Left cardiac atrium (tissue), 4 donors: ENCODE measurements at regions not wholly inside any gene's neighbourhood (a gene's known extent, or its start where the extent isn't known, plus 50 kb on each side); places are given as distances from the start of the nearest gene placed in this dataset.
"Not testable (repeated sequence)": the region's sequence is repeated elsewhere in the genome, so short reads cannot be mapped to it uniquely, and the experiment has no call there.

ENCODE experiments used
- ATAC-seq, 2 donors: fragments of 200-7000 bp; cut with Tn5 transposase; one replicate each; pipeline ENCODE4 v1.9.1; 2020; ENCODE audit warnings: mild to moderate bottlenecking in 2 of 2, moderate library complexity in 2 of 2
- DNase-seq: peaks from one replicate; pipeline ENCODE4 v3.0.0-alpha.2; 2020
- intact Hi-C, 2 donors: fragments of 100-400 bp; cut with DNase I; formaldehyde crosslinking; loops; one replicate each; pipeline versions ENCODE4 v1.14.1 to v1.15.1; 2022 to 2023
- donor health status: DM: no; HTN: yes; CAD: no.
- donor health status: DM: no; HTN: yes; CAD: no; lungs with severe emphysema.
- donor health status: DM: yes; HTN: yes; CAD: no.
- donor health status: Dilated cardiomyopathy.

GRCh38 chr4:102397056-102397455 lies 51.8 kb upstream of the SLC39A8 start:
- intact Hi-C loops, DNase-seq, ATAC-seq: not testable (repeated sequence)

GRCh38 chr4:102399021-102399420 lies 53.7 kb upstream of the SLC39A8 start:
- ATAC-seq, result no peak
- intact Hi-C loops, result no loop called here
- DNase-seq, result no peak

GRCh38 chr4:102400898-102401297 lies 55.6 kb upstream of the SLC39A8 start:
- ATAC-seq, result no peak
- intact Hi-C loops, result no loop called here

GRCh38 chr4:102402223-102402622 lies 56.9 kb upstream of the SLC39A8 start:
- DNase-seq, result no peak
- intact Hi-C loops, result no loop called here
- no peak for ATAC-seq

More at GRCh38 chr4:102400898-102401297, 55.6 kb upstream of the SLC39A8 start:
- DNase-seq, result no peak

- DNase-seq, result no peak
- intact Hi-C loops, result no loop called here
- no peak for ATAC-seq
Measured at GRCh38 chr4:102403116-102403515, 57.8 kb upstream of the SLC39A8 start.

GRCh38 chr4:102404431-102404969 lies 59.2 kb upstream of the SLC39A8 start:
- intact Hi-C loops, result no loop called here
- no peak for DNase-seq
- peak in 1 of 2 donors; percentile 31 for ATAC-seq

GRCh38 chr4:102405821-102406401 lies 60.6 kb upstream of the SLC39A8 start:
- intact Hi-C loops, result no loop called here
- no peak for ATAC-seq
- DNase-seq, result no peak

- DNase-seq, ATAC-seq, intact Hi-C loops: not testable (repeated sequence)
Measured at GRCh38 chr4:102410884-102411283, 65.6 kb upstream of the SLC39A8 start.

GRCh38 chr4:102411408-102411807 lies 66.1 kb upstream of the SLC39A8 start:
- DNase-seq, result no peak
- no peak for ATAC-seq
- intact Hi-C loops, result no loop called here

- DNase-seq, result no peak
- ATAC-seq, result no peak
- intact Hi-C loops, result no loop called here
Measured at GRCh38 chr4:102416765-102417164, 71.5 kb upstream of the SLC39A8 start.

- no peak for ATAC-seq
- intact Hi-C loops, result loop anchor here in 1 of 2 donors (10.0 kb wide), 2 partner anchors 66 to 156 kb away; no protein-coding TSS in a partner anchor
- no peak for DNase-seq
Measured at GRCh38 chr4:102420563-102421398, 75.5 kb upstream of the SLC39A8 start.

GRCh38 chr4:102422843-102423242 lies 77.6 kb upstream of the SLC39A8 start:
- DNase-seq (no peak), ATAC-seq (no peak)
- intact Hi-C loops, result loop anchor here in 1 of 2 donors (10.0 kb wide), 2 partner anchors 68 to 158 kb away; no protein-coding TSS in a partner anchor

GRCh38 chr4:102423375-102423774 lies 77.8 kb upstream of the NFKB1 start:
- no peak for ATAC-seq
- no peak for DNase-seq
- intact Hi-C loops, result loop anchor here in 1 of 2 donors (10.0 kb wide), 2 partner anchors 69 to 159 kb away; no protein-coding TSS in a partner anchor

- ATAC-seq (no peak), DNase-seq (no peak)
- intact Hi-C loops, result loop anchor here in 1 of 2 donors (10.0 kb wide), 2 partner anchors 73 to 163 kb away; no protein-coding TSS in a partner anchor
Measured at GRCh38 chr4:102427371-102427998, 73.7 kb upstream of the NFKB1 start.

- no peak for ATAC-seq
- intact Hi-C loops, result loop anchor here in 1 of 2 donors (10.0 kb wide), 2 partner anchors 73 to 163 kb away; no protein-coding TSS in a partner anchor
- DNase-seq, result no peak
Measured at GRCh38 chr4:102428122-102428521, 73.0 kb upstream of the NFKB1 start.

GRCh38 chr4:102429553-102429952 lies 71.6 kb upstream of the NFKB1 start:
- DNase-seq (peak; percentile 24), ATAC-seq (peak in 1 of 2 donors; percentile 91)
- intact Hi-C loops, result loop anchor here in 1 of 2 donors (10.0 kb wide), 2 partner anchors 75 to 165 kb away; no protein-coding TSS in a partner anchor

- DNase-seq (no peak), ATAC-seq (no peak)
- intact Hi-C loops, result no loop called here
Measured at GRCh38 chr4:102430461-102430910, 70.7 kb upstream of the NFKB1 start.

GRCh38 chr4:102431608-102431961 lies 69.6 kb upstream of the NFKB1 start:
- ATAC-seq (no peak), DNase-seq (no peak)
- intact Hi-C loops, result no loop called here

- no peak for DNase-seq
Measured at GRCh38 chr4:102437111-102437510, 64.0 kb upstream of the NFKB1 start.

More at GRCh38 chr4:102437111-102437510, 64.0 kb upstream of the NFKB1 start:
- ATAC-seq, result no peak
- intact Hi-C loops, result no loop called here
